ENCODE measurements at regions not wholly inside any gene's neighbourhood (a gene's known extent, or its start where the extent isn't known, plus 50 kb on each side); places are given as distances from the start of the nearest gene placed in this dataset.

DNA sequence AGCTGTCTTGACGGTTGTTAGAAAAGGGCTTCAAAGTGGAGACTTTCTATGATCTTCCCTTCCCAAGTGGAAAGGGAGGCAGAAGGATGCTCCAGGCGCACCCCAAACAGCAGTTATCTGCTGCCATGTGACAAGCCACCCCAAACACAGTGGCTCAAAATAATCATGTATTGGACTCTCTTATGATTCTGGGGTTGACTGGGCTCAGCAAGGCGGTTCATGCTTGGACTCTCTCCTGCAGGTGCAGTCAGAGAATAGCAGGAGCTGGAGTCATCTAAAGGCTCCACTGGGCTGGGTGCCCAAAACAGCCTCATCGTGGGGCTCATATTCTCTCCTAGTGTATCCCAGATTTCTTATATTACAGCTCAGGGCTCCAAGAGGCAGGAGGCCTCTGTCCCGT lies 177.6 kb upstream of the IER5L start:
- Histone ChIP-seq H3K9me3 (ENCODE audit: control insufficient read depth in 1 of 2, insufficient read depth in 1 of 2, low read depth in 1 of 2, low read length in 2 of 2) (no peaks in the 10 kb centered on the region), H3K36me3 (ENCODE audit: control insufficient read depth in 1 of 2, insufficient read depth in 2 of 2, low read length in 2 of 2) (no peaks in the 10 kb centered on the region), H3K4me2 (ENCODE audit: low read length) (no peak overlapping the region), H3K9ac (ENCODE audit: low read length) (no peak overlapping the region), H3K79me2 (ENCODE audit: insufficient read depth, low read length) (no peaks in the 10 kb centered on the region), H3K27ac (ENCODE audit: low read depth, low read length) (no peak overlapping the region), H3K9me2 (ENCODE audit: insufficient read depth) (no peaks in the 10 kb centered on the region), H2AFZ (ENCODE audit: low read depth, low read length, poor library complexity, severe bottlenecking) (no peak overlapping the region), H3K4me3 (replicated peaks in 1 of 2; ENCODE audit: low read depth in 1 of 2, low read length in 2 of 2) (no peak overlapping the region), H4K20me1 (ENCODE audit: insufficient read depth) (no peaks in the 10 kb centered on the region), H3K27me3 (ENCODE audit: insufficient read depth, low read length) (no peaks in the 10 kb centered on the region), H3K4me1 (ENCODE audit: control insufficient read depth in 1 of 2, insufficient read depth in 2 of 2, low read length in 2 of 2) (peaks cover 10 to 39% of the 10 kb centered on the region in 2 experiments; a peak in 3 of 4 replicates)
- no TSS peak for BruUV-seq (replicated peaks)
- POLR2A ChIA-PET, result interaction anchor here (1.0 kb wide), 1 partner anchor 177 kb away, joined by 5 read pairs; the partner anchor contains the start of gene IER5L
- DNase-seq (ENCODE audit: low read depth, low spot score) (no peak), ATAC-seq (no peak)
- CTCF ChIA-PET, result interaction anchor here (1.1 kb wide), 1 partner anchor 20 kb away, joined by 3 read pairs; no protein-coding TSS in a partner anchor
- TF ChIP-seq TCF7L2 (IDR thresholded peaks at IDR 0.05; ENCODE audit: borderline replicate concordance, extremely low read depth, insufficient read depth, insufficient read length), result no peak
- no peak for TF ChIP-seq EZH2phosphoT487 (IDR thresholded peaks at IDR 0.05; ENCODE audit: borderline replicate concordance)
- TF ChIP-seq, protein P1, sequence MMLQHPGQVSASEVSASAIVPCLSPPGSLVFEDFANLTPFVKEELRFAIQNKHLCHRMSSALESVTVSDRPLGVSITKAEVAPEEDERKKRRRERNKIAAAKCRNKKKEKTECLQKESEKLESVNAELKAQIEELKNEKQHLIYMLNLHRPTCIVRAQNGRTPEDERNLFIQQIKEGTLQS (IDR thresholded peaks at IDR 0.05), result no peak
- TF ChIP-seq, protein P2, sequence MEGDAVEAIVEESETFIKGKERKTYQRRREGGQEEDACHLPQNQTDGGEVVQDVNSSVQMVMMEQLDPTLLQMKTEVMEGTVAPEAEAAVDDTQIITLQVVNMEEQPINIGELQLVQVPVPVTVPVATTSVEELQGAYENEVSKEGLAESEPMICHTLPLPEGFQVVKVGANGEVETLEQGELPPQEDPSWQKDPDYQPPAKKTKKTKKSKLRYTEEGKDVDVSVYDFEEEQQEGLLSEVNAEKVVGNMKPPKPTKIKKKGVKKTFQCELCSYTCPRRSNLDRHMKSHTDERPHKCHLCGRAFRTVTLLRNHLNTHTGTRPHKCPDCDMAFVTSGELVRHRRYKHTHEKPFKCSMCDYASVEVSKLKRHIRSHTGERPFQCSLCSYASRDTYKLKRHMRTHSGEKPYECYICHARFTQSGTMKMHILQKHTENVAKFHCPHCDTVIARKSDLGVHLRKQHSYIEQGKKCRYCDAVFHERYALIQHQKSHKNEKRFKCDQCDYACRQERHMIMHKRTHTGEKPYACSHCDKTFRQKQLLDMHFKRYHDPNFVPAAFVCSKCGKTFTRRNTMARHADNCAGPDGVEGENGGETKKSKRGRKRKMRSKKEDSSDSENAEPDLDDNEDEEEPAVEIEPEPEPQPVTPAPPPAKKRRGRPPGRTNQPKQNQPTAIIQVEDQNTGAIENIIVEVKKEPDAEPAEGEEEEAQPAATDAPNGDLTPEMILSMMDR (IDR thresholded peaks at IDR 0.05 in 2 of 3, conservative IDR thresholded peaks at IDR 0.05 in 1 of 3; ENCODE audit: borderline replicate concordance in 1 of 3, insufficient read depth in 1 of 3, low read depth in 2 of 3, low read length in 2 of 3), result no peak
- no peak for TF ChIP-seq EZH2 (IDR thresholded peaks at IDR 0.05)
- TF ChIP-seq POLR2A (IDR thresholded peaks at IDR 0.05; ENCODE audit: borderline replicate concordance, extremely low read depth, insufficient read depth, insufficient read length), result no peak
- no peak for TF ChIP-seq ELF1 (IDR thresholded peaks at IDR 0.05; ENCODE audit: borderline replicate concordance, low read depth)
- TF ChIP-seq ZFX (IDR thresholded peaks at IDR 0.05), result no peak
- no peak for TF ChIP-seq SRF (IDR thresholded peaks at IDR 0.05; ENCODE audit: low read depth)
- TF ChIP-seq CBX3 (IDR thresholded peaks at IDR 0.05; ENCODE audit: low read depth), result no peak
- TF ChIP-seq SP1 (IDR thresholded peaks at IDR 0.05; ENCODE audit: low read depth), result no peak
- no peak for TF ChIP-seq CEBPB (IDR thresholded peaks at IDR 0.05; ENCODE audit: low read depth)
- no peak for TF ChIP-seq SIN3A (IDR thresholded peaks at IDR 0.05; ENCODE audit: low read depth)
- no peak for TF ChIP-seq YY1 (IDR thresholded peaks at IDR 0.05; ENCODE audit: extremely low read depth, insufficient replicate concordance, low read depth, low read length)
- TF ChIP-seq, protein P3, sequence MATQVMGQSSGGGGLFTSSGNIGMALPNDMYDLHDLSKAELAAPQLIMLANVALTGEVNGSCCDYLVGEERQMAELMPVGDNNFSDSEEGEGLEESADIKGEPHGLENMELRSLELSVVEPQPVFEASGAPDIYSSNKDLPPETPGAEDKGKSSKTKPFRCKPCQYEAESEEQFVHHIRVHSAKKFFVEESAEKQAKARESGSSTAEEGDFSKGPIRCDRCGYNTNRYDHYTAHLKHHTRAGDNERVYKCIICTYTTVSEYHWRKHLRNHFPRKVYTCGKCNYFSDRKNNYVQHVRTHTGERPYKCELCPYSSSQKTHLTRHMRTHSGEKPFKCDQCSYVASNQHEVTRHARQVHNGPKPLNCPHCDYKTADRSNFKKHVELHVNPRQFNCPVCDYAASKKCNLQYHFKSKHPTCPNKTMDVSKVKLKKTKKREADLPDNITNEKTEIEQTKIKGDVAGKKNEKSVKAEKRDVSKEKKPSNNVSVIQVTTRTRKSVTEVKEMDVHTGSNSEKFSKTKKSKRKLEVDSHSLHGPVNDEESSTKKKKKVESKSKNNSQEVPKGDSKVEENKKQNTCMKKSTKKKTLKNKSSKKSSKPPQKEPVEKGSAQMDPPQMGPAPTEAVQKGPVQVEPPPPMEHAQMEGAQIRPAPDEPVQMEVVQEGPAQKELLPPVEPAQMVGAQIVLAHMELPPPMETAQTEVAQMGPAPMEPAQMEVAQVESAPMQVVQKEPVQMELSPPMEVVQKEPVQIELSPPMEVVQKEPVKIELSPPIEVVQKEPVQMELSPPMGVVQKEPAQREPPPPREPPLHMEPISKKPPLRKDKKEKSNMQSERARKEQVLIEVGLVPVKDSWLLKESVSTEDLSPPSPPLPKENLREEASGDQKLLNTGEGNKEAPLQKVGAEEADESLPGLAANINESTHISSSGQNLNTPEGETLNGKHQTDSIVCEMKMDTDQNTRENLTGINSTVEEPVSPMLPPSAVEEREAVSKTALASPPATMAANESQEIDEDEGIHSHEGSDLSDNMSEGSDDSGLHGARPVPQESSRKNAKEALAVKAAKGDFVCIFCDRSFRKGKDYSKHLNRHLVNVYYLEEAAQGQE (IDR thresholded peaks at IDR 0.05; ENCODE audit: low read depth), result no peak
- no peak for TF ChIP-seq EGR1 (IDR thresholded peaks at IDR 0.05; ENCODE audit: low read depth)
- TF ChIP-seq ZNF274 (IDR thresholded peaks at IDR 0.05; ENCODE audit: low read depth, low read length), result no peak
- no peak for TF ChIP-seq FOSL1 (IDR thresholded peaks at IDR 0.05; ENCODE audit: low read depth)
- TF ChIP-seq JUND (IDR thresholded peaks at IDR 0.05), result no peak
- no peak for TF ChIP-seq RAD21 (IDR thresholded peaks at IDR 0.05; ENCODE audit: low read depth)
- RAD21 ChIA-PET (ENCODE audit: low non-redundant PET in 1 of 2, low total read pairs in 2 of 2, uncharacterized antibody in 2 of 2, unreplicated experiment in 2 of 2), result interaction anchor here in 1 of 2 experiments (0.6 kb wide), 1 partner anchor 148 kb away, joined by 3 read pairs; no protein-coding TSS in a partner anchor
- intact Hi-C loops (cut with micrococcal nuclease), result no loop called here
